HG03039 (cell line): ENCODE measurements at regions not wholly inside any gene's neighbourhood (a gene's known extent, or its start where the extent isn't known, plus 50 kb on each side); places are given as distances from the start of the nearest gene placed in this dataset.

Experiments
- ATAC-seq: cut with Tn5 transposase; IDR thresholded peaks from one replicate; pipeline ENCODE4 v1.9.1; 2021; ENCODE audit warnings: mild to moderate bottlenecking, moderate library complexity; ENCODE audit not compliant: unreplicated experiment

- ATAC-seq = no peak
Measured at GRCh38 chr4:79473439-79473724, 65.4 kb upstream of the GK2 start.

- ATAC-seq = no peak
Measured at GRCh38 chr4:79472693-79473438, 64.8 kb upstream of the GK2 start.

- ATAC-seq = no peak
Measured at GRCh38 chr4:79472036-79472435, 64.0 kb upstream of the GK2 start.

- ATAC-seq = no peak
Measured at GRCh38 chr4:79471309-79471708, 63.3 kb upstream of the GK2 start.

GRCh38 chr4:79467246-79467932 is 59.4 kb upstream of the GK2 start:
- ATAC-seq = no peak

- no peak for ATAC-seq
Measured at GRCh38 chr4:79466621-79467020, 58.6 kb upstream of the GK2 start.
